HG02852 (cell line): ENCODE measurements at regions not wholly inside any gene's neighbourhood (a gene's known extent, or its start where the extent isn't known, plus 50 kb on each side); places are given as distances from the start of the nearest gene placed in this dataset.
"Not testable (repeated sequence)": the region's sequence is repeated elsewhere in the genome, so short reads cannot be mapped to it uniquely, and the experiment has no call there.

Experiments used
- ATAC-seq: cut with Tn5 transposase; IDR thresholded peaks from one replicate; pipeline ENCODE4 v1.9.1; 2021; ENCODE audit warnings: mild to moderate bottlenecking, moderate library complexity; ENCODE audit not compliant: unreplicated experiment

- no peak for ATAC-seq
Measured at GRCh38 chr4:66855956-66856355, 689.3 kb downstream of the CENPC start.

- no peak for ATAC-seq
Measured at GRCh38 chr4:66853845-66854244, 691.5 kb downstream of the CENPC start.

- ATAC-seq, result no peak
Measured at GRCh38 chr4:66852843-66853242, 692.5 kb downstream of the CENPC start.

GRCh38 chr4:66849596-66849995, 695.7 kb downstream of the CENPC start:
- ATAC-seq, result no peak

- ATAC-seq, result no peak
Measured at GRCh38 chr4:66842724-66843088, 702.6 kb downstream of the CENPC start.

GRCh38 chr4:66842026-66842723, 703.1 kb downstream of the CENPC start:
- no peak for ATAC-seq

- ATAC-seq, result no peak
Measured at GRCh38 chr4:66840178-66840577, 705.1 kb downstream of the CENPC start.

- ATAC-seq, result no peak
Measured at GRCh38 chr4:66837279-66837922, 707.9 kb downstream of the CENPC start.

GRCh38 chr4:66829310-66829709, 716.0 kb downstream of the CENPC start:
- ATAC-seq, result no peak

- ATAC-seq, result no peak
Measured at GRCh38 chr4:66820681-66821080, 724.6 kb downstream of the CENPC start.

- no peak for ATAC-seq
Measured at GRCh38 chr4:66814277-66814676, 731.0 kb downstream of the CENPC start.

- no peak for ATAC-seq
Measured at GRCh38 chr4:66805582-66805981, 739.7 kb downstream of the CENPC start.

GRCh38 chr4:66804979-66805378, 740.3 kb downstream of the CENPC start:
- ATAC-seq, result no peak

- no peak for ATAC-seq
Measured at GRCh38 chr4:66797608-66798007, 747.7 kb downstream of the CENPC start.

- no peak for ATAC-seq
Measured at GRCh38 chr4:66795724-66796123, 749.6 kb downstream of the CENPC start.

- no peak for ATAC-seq
Measured at GRCh38 chr4:66794390-66795034, 750.8 kb downstream of the CENPC start.

- no peak for ATAC-seq
Measured at GRCh38 chr4:66791686-66792085, 753.6 kb downstream of the CENPC start.

- ATAC-seq, result no peak
Measured at GRCh38 chr4:66785479-66785878, 759.8 kb downstream of the CENPC start.

GRCh38 chr4:66782751-66783150, 762.6 kb downstream of the CENPC start:
- not testable (repeated sequence) for ATAC-seq

GRCh38 chr4:66777097-66777496, 768.2 kb downstream of the CENPC start:
- no peak for ATAC-seq

- no peak for ATAC-seq
Measured at GRCh38 chr4:66769441-66769840, 775.9 kb downstream of the CENPC start.

- ATAC-seq, result no peak
Measured at GRCh38 chr4:66767442-66767841, 777.9 kb downstream of the CENPC start.
